Lower leg skin (tissue), 4 donors: ENCODE measurements at regions not wholly inside any gene's neighbourhood (a gene's known extent, or its start where the extent isn't known, plus 50 kb on each side); places are given as distances from the start of the nearest gene placed in this dataset.
A peak's percentile ranks its signal among the peaks of the same experiment; 100 is the strongest.

Experiments used
- DNase-seq, 2 donors: peaks; one replicate each; pipeline ENCODE4 v3.0.0-alpha.2; 2019; ENCODE audit warnings: low spot score in 2 of 2
- H3K4me3 ChIP-seq: fragments of 200-600 bp; sonication (generic); 2 replicates; pipeline ENCODE4 v1.5.1; 2017; ENCODE audit warnings: mild to moderate bottlenecking, low read depth; ENCODE audit not compliant: poor library complexity, severe bottlenecking
- POLR2A ChIP-seq, 2 donors: fragments of 450-650 bp; IDR thresholded peaks; one replicate each; pipeline ENCODE4 v1.6.1; 2016 to 2017; ENCODE audit warnings: antibody characterized with exemption in 2 of 2, mild to moderate bottlenecking in 1 of 2, moderate library complexity in 1 of 2
- whole genome bisulfite sequencing, 2 donors: methylation state at CpG; one replicate each; pipeline ENCODE4 v1.1.5; 2018; 5-methylcytosine and 5-hydroxymethylcytosine counted together
- intact Hi-C: fragments of 100-400 bp; cut with DNase I; formaldehyde crosslinking; loops from one replicate; pipeline ENCODE4 v1.15.0; 2023; ENCODE audit warnings: low total_unique reads
- TF ChIP-seq, protein P1 (sequence below), 3 donors: fragments of 450-650 bp; IDR thresholded peaks; one replicate each; pipeline ENCODE4 v1.5.1; 2016; ENCODE audit warnings: antibody characterized with exemption in 3 of 3, mild to moderate bottlenecking in 3 of 3, moderate library complexity in 2 of 3

DNA sequence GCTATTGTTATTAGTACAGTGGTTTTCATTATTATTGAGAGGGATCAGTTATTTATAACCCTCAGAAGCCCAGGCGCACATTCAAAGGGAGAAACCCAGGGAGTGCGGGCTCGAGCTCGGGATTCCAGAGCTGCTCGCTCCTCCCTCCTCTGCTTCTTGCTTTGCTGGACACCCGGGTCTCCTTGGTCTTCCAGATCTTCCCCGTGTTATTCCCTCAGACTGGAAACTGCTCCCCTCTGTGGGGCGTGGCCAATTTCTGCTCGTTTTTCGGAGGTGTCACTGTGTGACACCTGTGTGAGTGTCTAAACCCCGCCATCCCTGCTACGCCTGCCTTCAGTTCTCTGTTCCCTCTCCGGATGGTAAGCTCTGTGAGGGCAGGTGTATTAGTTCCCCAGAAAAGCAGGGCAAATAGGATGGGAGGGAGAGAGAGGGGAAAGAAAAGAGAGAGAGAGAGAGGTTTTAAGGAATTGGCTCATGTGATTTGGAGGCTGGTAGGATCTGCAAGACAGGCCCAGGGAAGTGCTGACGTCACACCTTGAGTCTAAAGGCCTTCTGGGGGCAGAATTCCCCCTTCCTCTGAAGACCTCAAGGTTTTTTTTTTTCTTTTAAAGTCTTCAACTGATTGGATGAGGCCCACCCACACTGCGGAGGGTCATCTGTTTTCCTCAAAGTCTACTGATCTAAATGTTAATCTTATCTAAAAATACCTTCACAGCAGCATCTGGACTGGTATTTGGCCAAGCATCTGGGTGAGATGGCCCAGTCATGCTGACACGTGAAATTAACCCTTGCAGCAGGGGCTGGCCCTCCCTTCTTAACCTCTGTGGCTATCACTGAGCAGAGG is 457.3 kb upstream of the ID2 start:
- WGBS, 2 donors: 86 to 87% methylated on average over 16 of the region's 16 CpGs
- intact Hi-C loops: no loop called here
- no peak overlapping the region for H3K4me3 ChIP-seq
- DNase-seq: no peak
- TF ChIP-seq, protein P1, sequence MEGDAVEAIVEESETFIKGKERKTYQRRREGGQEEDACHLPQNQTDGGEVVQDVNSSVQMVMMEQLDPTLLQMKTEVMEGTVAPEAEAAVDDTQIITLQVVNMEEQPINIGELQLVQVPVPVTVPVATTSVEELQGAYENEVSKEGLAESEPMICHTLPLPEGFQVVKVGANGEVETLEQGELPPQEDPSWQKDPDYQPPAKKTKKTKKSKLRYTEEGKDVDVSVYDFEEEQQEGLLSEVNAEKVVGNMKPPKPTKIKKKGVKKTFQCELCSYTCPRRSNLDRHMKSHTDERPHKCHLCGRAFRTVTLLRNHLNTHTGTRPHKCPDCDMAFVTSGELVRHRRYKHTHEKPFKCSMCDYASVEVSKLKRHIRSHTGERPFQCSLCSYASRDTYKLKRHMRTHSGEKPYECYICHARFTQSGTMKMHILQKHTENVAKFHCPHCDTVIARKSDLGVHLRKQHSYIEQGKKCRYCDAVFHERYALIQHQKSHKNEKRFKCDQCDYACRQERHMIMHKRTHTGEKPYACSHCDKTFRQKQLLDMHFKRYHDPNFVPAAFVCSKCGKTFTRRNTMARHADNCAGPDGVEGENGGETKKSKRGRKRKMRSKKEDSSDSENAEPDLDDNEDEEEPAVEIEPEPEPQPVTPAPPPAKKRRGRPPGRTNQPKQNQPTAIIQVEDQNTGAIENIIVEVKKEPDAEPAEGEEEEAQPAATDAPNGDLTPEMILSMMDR (IDR thresholded peaks at IDR 0.05): no peak
- TF ChIP-seq POLR2A (IDR thresholded peaks at IDR 0.05): no peak

DNA sequence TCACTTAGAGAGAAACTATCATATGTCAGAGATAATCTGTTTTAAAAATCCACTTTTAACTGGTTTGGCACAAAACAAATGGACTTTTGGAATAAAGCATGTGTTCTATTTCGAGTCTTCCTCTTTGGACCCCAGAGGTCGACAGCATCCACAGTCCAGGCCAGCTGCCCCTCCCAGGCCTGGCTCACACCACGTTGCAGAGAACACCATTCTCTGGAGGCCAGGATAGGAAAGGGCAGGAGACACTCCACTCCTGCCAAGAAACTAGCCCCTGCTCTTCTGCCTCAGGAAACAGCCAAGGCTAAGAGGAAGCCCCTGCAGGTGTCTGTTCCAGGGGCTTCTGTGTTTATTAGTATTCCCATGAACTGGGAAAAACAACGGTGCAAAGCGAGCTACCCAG is 456.6 kb upstream of the ID2 start:
- DNase-seq: no peak
- no peak overlapping the region for H3K4me3 ChIP-seq
- 40 to 65% methylated on average over 5 of the region's 5 CpGs for WGBS, 2 donors
- intact Hi-C loops: no loop called here
- no peak for TF ChIP-seq POLR2A (IDR thresholded peaks at IDR 0.05)
- TF ChIP-seq, protein P1 (IDR thresholded peaks at IDR 0.05): no peak

DNA sequence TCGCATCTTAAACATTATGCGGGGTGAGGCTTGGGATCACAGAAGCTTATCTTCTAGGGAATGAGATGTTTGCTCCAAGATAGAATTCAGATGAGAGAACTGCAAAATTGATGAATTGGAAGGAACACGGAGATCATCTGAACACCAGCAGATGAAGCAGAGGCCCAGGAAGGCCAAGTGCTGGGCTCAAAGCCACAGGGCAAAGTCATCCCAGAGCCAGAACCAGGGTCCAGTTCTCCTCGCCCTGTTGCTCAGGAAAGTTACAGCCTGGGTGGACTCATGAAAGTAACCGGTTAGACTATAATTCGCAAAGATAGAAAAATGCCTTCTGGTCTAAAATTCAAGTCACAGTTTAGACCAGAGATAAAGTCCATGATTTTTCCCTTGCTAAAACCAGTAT is 456.1 kb upstream of the ID2 start:
- intact Hi-C loops: no loop called here
- H3K4me3 ChIP-seq: no peak overlapping the region
- WGBS, 2 donors: 84 to 88% methylated on average over 6 of the region's 6 CpGs

DNA sequence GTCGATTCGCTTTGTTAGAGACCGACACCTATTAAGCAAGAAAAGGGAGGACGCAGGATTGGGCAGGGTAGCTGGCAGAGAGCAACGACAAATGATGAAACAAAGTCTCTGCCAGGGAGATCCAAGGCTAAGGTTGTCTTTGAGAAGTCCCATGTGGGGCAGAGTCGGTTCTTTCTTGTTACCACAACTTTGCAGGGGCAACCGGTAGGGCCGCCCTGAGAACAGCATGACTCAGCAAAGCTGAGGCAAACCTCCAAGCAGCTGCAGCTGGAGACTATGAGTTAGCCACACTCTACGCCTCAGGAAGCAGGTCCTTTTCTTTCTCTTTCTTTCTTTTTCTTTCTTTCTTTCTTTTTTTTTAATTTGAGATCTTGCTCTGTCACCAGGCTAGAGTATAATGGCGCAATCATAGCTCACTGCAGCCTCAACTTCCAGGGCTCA is 452.3 kb upstream of the ID2 start:
- no peak overlapping the region for H3K4me3 ChIP-seq
- TF ChIP-seq, protein P1 (IDR thresholded peaks at IDR 0.05): no peak
- no peak for TF ChIP-seq POLR2A (IDR thresholded peaks at IDR 0.05)
- DNase-seq: peak in 1 of 2 donors; percentile 59
- 23 to 35% methylated on average over 10 of the region's 10 CpGs for WGBS, 2 donors
- intact Hi-C loops: no loop called here

More for the DNA sequence above, 456.1 kb upstream of the ID2 start:
- TF ChIP-seq, protein P1 (IDR thresholded peaks at IDR 0.05): no peak
- no peak for TF ChIP-seq POLR2A (IDR thresholded peaks at IDR 0.05)
- no peak for DNase-seq

DNA sequence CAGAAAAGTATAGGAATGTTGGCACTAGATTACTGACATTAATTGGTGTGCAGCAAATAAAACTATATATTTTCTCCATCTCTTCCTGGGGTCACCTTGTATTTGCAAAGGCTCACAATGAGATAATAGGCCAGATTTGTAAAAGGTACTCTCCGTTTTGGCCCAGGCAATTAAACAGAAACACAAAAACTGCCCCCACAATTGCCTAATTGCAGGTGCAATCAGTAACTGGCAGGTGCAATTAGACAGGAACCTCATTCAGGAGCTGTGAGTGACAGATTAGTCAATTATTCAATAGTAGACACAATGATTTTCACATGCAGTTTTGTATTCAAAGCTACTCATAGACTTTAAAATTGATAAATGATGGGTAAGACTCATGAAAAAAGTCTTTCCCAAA is 451.4 kb upstream of the ID2 start:
- 90 to 97% methylated on average over 1 of the region's 1 CpG for WGBS, 2 donors
- intact Hi-C loops: no loop called here
- no peak for TF ChIP-seq POLR2A (IDR thresholded peaks at IDR 0.05)
- TF ChIP-seq, protein P1 (IDR thresholded peaks at IDR 0.05): no peak
- H3K4me3 ChIP-seq: no peak overlapping the region
- no peak for DNase-seq
